NCI-H1092 treated with DMSO at 0.1 percent for 48 hours (cell line): ENCODE measurements at regions not wholly inside any gene's neighbourhood (a gene's known extent, or its start where the extent isn't known, plus 50 kb on each side); places are given as distances from the start of the nearest gene placed in this dataset.

ENCODE experiments used
- DNase-seq: peaks from one replicate; lab custom pipeline; 2025; lab: John Stamatoyannopoulos, UW

GRCh38 chr11:28674433-28675103 lies 566.4 kb downstream of the METTL15 start:
- DNase-seq, result no peak

- DNase-seq, result no peak
Measured at GRCh38 chr11:28673691-28674432, 565.7 kb downstream of the METTL15 start.

GRCh38 chr11:28671274-28671673 lies 563.1 kb downstream of the METTL15 start:
- DNase-seq, result no peak

- DNase-seq, result no peak
Measured at GRCh38 chr11:28666632-28667031, 558.4 kb downstream of the METTL15 start.

GRCh38 chr11:28659716-28660348 lies 551.6 kb downstream of the METTL15 start:
- no peak for DNase-seq

GRCh38 chr11:28657378-28658030 lies 549.3 kb downstream of the METTL15 start:
- DNase-seq, result no peak

GRCh38 chr11:28654191-28654590 lies 546.0 kb downstream of the METTL15 start:
- no peak for DNase-seq

GRCh38 chr11:28649922-28650321 lies 541.7 kb downstream of the METTL15 start:
- DNase-seq, result no peak

GRCh38 chr11:28636566-28636965 lies 528.4 kb downstream of the METTL15 start:
- no peak for DNase-seq

GRCh38 chr11:28636033-28636432 lies 527.8 kb downstream of the METTL15 start:
- DNase-seq, result no peak

GRCh38 chr11:28632338-28632737 lies 524.1 kb downstream of the METTL15 start:
- no peak for DNase-seq

- no peak for DNase-seq
Measured at GRCh38 chr11:28631148-28631547, 523.0 kb downstream of the METTL15 start.

- DNase-seq, result no peak
Measured at GRCh38 chr11:28629235-28629634, 521.0 kb downstream of the METTL15 start.

GRCh38 chr11:28628412-28628811 lies 520.2 kb downstream of the METTL15 start:
- DNase-seq, result no peak

- no peak for DNase-seq
Measured at GRCh38 chr11:28627690-28628255, 519.6 kb downstream of the METTL15 start.

- DNase-seq, result no peak
Measured at GRCh38 chr11:28625532-28625931, 517.3 kb downstream of the METTL15 start.

GRCh38 chr11:28621753-28622152 lies 513.6 kb downstream of the METTL15 start:
- DNase-seq, result no peak

GRCh38 chr11:28619846-28620540 lies 511.8 kb downstream of the METTL15 start:
- no peak for DNase-seq

- no peak for DNase-seq
Measured at GRCh38 chr11:28618416-28618815, 510.2 kb downstream of the METTL15 start.

GRCh38 chr11:28616160-28616965 lies 508.2 kb downstream of the METTL15 start:
- DNase-seq, result no peak

GRCh38 chr11:28615542-28615941 lies 507.4 kb downstream of the METTL15 start:
- DNase-seq, result no peak
